Lower lobe of right lung (tissue), 2 donors: ENCODE measurements at regions not wholly inside any gene's neighbourhood (a gene's known extent, or its start where the extent isn't known, plus 50 kb on each side); places are given as distances from the start of the nearest gene placed in this dataset.
"Not testable (repeated sequence)": the region's sequence is repeated elsewhere in the genome, so short reads cannot be mapped to it uniquely, and the experiment has no call there.

Experiments
- ATAC-seq, 2 donors: fragments of 200-7000 bp; cut with Tn5 transposase; one replicate each; pipeline ENCODE4 v1.9.1; 2020 to 2022; ENCODE audit warnings: mild to moderate bottlenecking in 2 of 2, moderate library complexity in 2 of 2
- DNase-seq: peaks from one replicate; pipeline ENCODE4 v3.0.0-alpha.2; 2020
- H3K27ac ChIP-seq: fragments of 200-600 bp; one replicate; pipeline ENCODE4 v1.8.0; 2022
- H3K27me3 ChIP-seq: fragments of 200-600 bp; one replicate; pipeline ENCODE4 v1.8.0; 2022; ENCODE audit warnings: low read depth
- H3K36me3 ChIP-seq: fragments of 200-600 bp; one replicate; pipeline ENCODE4 v1.8.0; 2022; ENCODE audit warnings: mild to moderate bottlenecking
- H3K4me1 ChIP-seq: fragments of 200-600 bp; one replicate; pipeline ENCODE4 v1.8.0; 2022
- H3K4me3 ChIP-seq: fragments of 200-600 bp; one replicate; pipeline ENCODE4 v1.8.0; 2022; ENCODE audit warnings: mild to moderate bottlenecking
- H3K9me3 ChIP-seq: fragments of 200-600 bp; one replicate; pipeline ENCODE4 v1.8.0; 2022
- CTCF ChIP-seq: fragments of 200-600 bp; IDR thresholded peaks from one replicate; pipeline ENCODE4 v1.8.0; 2022; ENCODE audit warnings: antibody characterized with exemption, mild to moderate bottlenecking
- intact Hi-C: fragments of 100-400 bp; cut with DNase I; formaldehyde crosslinking; loops from one replicate; pipeline ENCODE4 v1.11.0; 2022
- donor health status: DM: no; HTN: yes; CAD: no; lungs with severe emphysema.

- Histone ChIP-seq H3K27ac (no peak overlapping the region), H3K4me3 (no peak overlapping the region), H3K9me3 (no peaks in the 10 kb centered on the region), H3K36me3 (no peaks in the 10 kb centered on the region), H3K27me3 (no peaks in the 10 kb centered on the region), H3K4me1 (peaks cover 5% of the 10 kb centered on the region)
- ATAC-seq (no peak), DNase-seq (no peak)
- intact Hi-C loops: no loop called here
- TF ChIP-seq CTCF: no peak
Measured at GRCh38 chr21:35810431-35810970, 249.8 kb downstream of the SETD4 start.

- TF ChIP-seq CTCF: no peak
- Histone ChIP-seq H3K4me1 (no peaks in the 10 kb centered on the region), H3K9me3 (no peaks in the 10 kb centered on the region), H3K27ac (no peak overlapping the region), H3K36me3 (no peaks in the 10 kb centered on the region), H3K4me3 (no peak overlapping the region), H3K27me3 (no peaks in the 10 kb centered on the region)
- ATAC-seq: no peak
- DNase-seq: no peak
- intact Hi-C loops: no loop called here
Measured at GRCh38 chr21:35801391-35801790, 258.9 kb downstream of the SETD4 start.

GRCh38 chr21:35800796-35801385 is 259.4 kb downstream of the SETD4 start:
- H3K4me1 ChIP-seq, DNase-seq, intact Hi-C loops, ATAC-seq, H3K27ac ChIP-seq, H3K36me3 ChIP-seq, H3K27me3 ChIP-seq, H3K4me3 ChIP-seq, H3K9me3 ChIP-seq: not testable (repeated sequence)

- TF ChIP-seq CTCF: no peak
- Histone ChIP-seq H3K4me1 (no peaks in the 10 kb centered on the region), H3K4me3 (no peak overlapping the region), H3K27me3 (no peaks in the 10 kb centered on the region), H3K9me3 (no peaks in the 10 kb centered on the region), H3K36me3 (no peaks in the 10 kb centered on the region), H3K27ac (no peak overlapping the region)
- intact Hi-C loops: no loop called here
- DNase-seq: no peak
- no peak for ATAC-seq
Measured at GRCh38 chr21:35796844-35797243, 263.5 kb downstream of the SETD4 start.

- H3K4me3 ChIP-seq, H3K27ac ChIP-seq, DNase-seq, ATAC-seq, intact Hi-C loops, H3K36me3 ChIP-seq, H3K27me3 ChIP-seq, H3K9me3 ChIP-seq, H3K4me1 ChIP-seq: not testable (repeated sequence)
Measured at GRCh38 chr21:35794527-35794926, 265.8 kb downstream of the SETD4 start.

GRCh38 chr21:35792569-35793305 is 267.6 kb downstream of the SETD4 start:
- H3K4me3 ChIP-seq: no peak overlapping the region

More at GRCh38 chr21:35792569-35793305, 267.6 kb downstream of the SETD4 start:
- no peaks in the 10 kb centered on the region for H3K36me3 ChIP-seq
- no peaks in the 10 kb centered on the region for H3K27me3 ChIP-seq
- intact Hi-C loops: no loop called here
- H3K9me3 ChIP-seq: no peaks in the 10 kb centered on the region
- no peak for TF ChIP-seq CTCF
- ATAC-seq: no peak
- H3K27ac ChIP-seq: no peak overlapping the region
- DNase-seq: no peak
- no peaks in the 10 kb centered on the region for H3K4me1 ChIP-seq
